ENCODE measurements at regions not wholly inside any gene's neighbourhood (a gene's known extent, or its start where the extent isn't known, plus 50 kb on each side); places are given as distances from the start of the nearest gene placed in this dataset.

DNA sequence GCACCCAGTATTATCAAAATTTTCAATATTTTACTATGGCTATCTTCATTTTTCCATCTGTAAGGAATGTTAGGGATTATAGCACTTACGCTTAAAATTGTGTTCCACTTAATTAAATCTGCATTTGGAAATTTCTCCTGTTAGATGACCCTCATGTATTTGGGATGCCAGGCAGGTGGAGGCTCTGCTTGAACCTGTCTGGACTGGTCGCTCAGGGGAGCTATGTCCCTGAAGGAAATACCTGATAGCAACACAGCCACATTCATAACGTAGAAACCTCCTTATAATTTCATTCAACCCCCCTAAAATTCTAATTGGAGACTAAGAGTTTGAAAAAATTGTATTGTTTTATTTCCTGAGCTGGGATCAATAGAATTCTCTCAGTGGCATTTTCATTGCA is 636.0 kb upstream of the MMS22L start:
- no peaks in the 10 kb centered on the region for H3K9me3 ChIP-seq (ENCODE audit: insufficient read depth, low read depth, low read length)
- H3K4me1 ChIP-seq (ENCODE audit: insufficient read depth, low read length, poor library complexity, severe bottlenecking): no peaks in the 10 kb centered on the region
- no peaks in the 10 kb centered on the region for H3F3A ChIP-seq (ENCODE audit: low read depth)
- no peak overlapping the region for H3K9ac ChIP-seq (ENCODE audit: low read depth, low read length, poor library complexity, severe bottlenecking)
- H3K4me3 ChIP-seq (ENCODE audit: low read length, poor library complexity, severe bottlenecking): no peak overlapping the region
- H3K4me2 ChIP-seq (ENCODE audit: low read depth, low read length, poor library complexity, severe bottlenecking): no peak overlapping the region
- no peaks in the 10 kb centered on the region for H3K9me2 ChIP-seq (replicated peaks; ENCODE audit: low read depth, low read length)
- H3K27me3 ChIP-seq (ENCODE audit: insufficient read depth, low read length, poor library complexity, severe bottlenecking): no peaks in the 10 kb centered on the region
- no peak overlapping the region for H2AFZ ChIP-seq (ENCODE audit: low read length)
- no peaks in the 10 kb centered on the region for H3K36me3 ChIP-seq (ENCODE audit: insufficient read depth, low read length)
- H3K79me2 ChIP-seq (ENCODE audit: insufficient read depth, low read length): no peaks in the 10 kb centered on the region
- H4K20me1 ChIP-seq (ENCODE audit: insufficient read depth, low read length, poor library complexity, severe bottlenecking): no peaks in the 10 kb centered on the region
- TF ChIP-seq, protein P1, sequence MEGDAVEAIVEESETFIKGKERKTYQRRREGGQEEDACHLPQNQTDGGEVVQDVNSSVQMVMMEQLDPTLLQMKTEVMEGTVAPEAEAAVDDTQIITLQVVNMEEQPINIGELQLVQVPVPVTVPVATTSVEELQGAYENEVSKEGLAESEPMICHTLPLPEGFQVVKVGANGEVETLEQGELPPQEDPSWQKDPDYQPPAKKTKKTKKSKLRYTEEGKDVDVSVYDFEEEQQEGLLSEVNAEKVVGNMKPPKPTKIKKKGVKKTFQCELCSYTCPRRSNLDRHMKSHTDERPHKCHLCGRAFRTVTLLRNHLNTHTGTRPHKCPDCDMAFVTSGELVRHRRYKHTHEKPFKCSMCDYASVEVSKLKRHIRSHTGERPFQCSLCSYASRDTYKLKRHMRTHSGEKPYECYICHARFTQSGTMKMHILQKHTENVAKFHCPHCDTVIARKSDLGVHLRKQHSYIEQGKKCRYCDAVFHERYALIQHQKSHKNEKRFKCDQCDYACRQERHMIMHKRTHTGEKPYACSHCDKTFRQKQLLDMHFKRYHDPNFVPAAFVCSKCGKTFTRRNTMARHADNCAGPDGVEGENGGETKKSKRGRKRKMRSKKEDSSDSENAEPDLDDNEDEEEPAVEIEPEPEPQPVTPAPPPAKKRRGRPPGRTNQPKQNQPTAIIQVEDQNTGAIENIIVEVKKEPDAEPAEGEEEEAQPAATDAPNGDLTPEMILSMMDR (conservative IDR thresholded peaks at IDR 0.05; ENCODE audit: low read length): no peak
- no peak for TF ChIP-seq EZH2phosphoT487 (IDR thresholded peaks at IDR 0.05; ENCODE audit: borderline replicate concordance)

DNA sequence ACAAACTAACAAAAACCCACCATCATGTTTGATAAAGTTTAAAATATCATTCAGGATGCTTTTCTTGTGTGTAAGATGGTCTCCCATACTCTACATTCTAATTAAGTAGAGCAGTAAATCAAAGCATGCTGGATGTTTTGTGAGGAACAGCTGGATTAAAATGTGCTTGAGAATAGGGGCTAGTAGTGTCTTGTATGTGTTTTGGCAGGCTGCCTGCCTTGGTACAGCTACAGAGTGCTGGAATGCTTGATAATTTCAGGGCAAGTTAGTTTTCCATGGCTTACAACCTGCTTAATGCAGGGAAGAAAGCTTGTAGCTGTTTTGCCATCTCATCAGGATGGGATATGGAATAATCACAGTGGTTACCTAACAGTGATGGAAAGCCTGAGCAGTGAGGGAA is 636.6 kb upstream of the MMS22L start:
- no peaks in the 10 kb centered on the region for H3K9me3 ChIP-seq (ENCODE audit: insufficient read depth, low read depth, low read length)
- H3K9ac ChIP-seq (ENCODE audit: low read depth, low read length, poor library complexity, severe bottlenecking): no peak overlapping the region
- TF ChIP-seq, protein P1 (conservative IDR thresholded peaks at IDR 0.05; ENCODE audit: low read length): no peak
- TF ChIP-seq EZH2phosphoT487 (IDR thresholded peaks at IDR 0.05; ENCODE audit: borderline replicate concordance): no peak
- H3K27me3 ChIP-seq (ENCODE audit: insufficient read depth, low read length, poor library complexity, severe bottlenecking): no peaks in the 10 kb centered on the region
- H3F3A ChIP-seq (ENCODE audit: low read depth): no peaks in the 10 kb centered on the region
- H3K4me2 ChIP-seq (ENCODE audit: low read depth, low read length, poor library complexity, severe bottlenecking): no peak overlapping the region
- H3K4me3 ChIP-seq (ENCODE audit: low read length, poor library complexity, severe bottlenecking): no peak overlapping the region
- H3K36me3 ChIP-seq (ENCODE audit: insufficient read depth, low read length): no peaks in the 10 kb centered on the region
- H4K20me1 ChIP-seq (ENCODE audit: insufficient read depth, low read length, poor library complexity, severe bottlenecking): no peaks in the 10 kb centered on the region
- H2AFZ ChIP-seq (ENCODE audit: low read length): no peak overlapping the region
- no peaks in the 10 kb centered on the region for H3K9me2 ChIP-seq (replicated peaks; ENCODE audit: low read depth, low read length)
- H3K4me1 ChIP-seq (ENCODE audit: insufficient read depth, low read length, poor library complexity, severe bottlenecking): no peaks in the 10 kb centered on the region
- no peaks in the 10 kb centered on the region for H3K79me2 ChIP-seq (ENCODE audit: insufficient read depth, low read length)

DNA sequence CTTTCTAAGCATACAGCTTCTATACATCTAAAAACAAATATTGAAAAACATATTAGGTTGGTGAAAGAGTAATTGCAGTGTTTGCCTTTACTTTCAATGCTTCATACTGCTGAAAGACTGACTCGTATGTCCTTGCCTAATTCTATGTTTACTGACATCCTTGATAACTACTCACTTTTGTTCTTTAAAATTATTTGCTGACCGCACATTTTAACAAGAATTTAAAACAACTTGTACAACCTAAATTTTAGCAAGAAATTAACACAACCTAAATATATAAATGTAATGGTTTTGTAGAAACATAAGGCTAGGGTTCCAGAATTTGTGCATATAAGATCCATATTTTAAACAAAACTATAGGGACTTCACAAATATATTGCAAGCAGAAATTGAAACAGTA is 640.2 kb upstream of the MMS22L start:
- Histone ChIP-seq H3K4me1 (ENCODE audit: insufficient read depth, low read length, poor library complexity, severe bottlenecking) (no peaks in the 10 kb centered on the region), H3K9ac (ENCODE audit: low read depth, low read length, poor library complexity, severe bottlenecking) (no peak overlapping the region), H3K9me3 (ENCODE audit: insufficient read depth, low read depth, low read length) (no peaks in the 10 kb centered on the region), H3K36me3 (ENCODE audit: insufficient read depth, low read length) (no peaks in the 10 kb centered on the region), H3K4me2 (ENCODE audit: low read depth, low read length, poor library complexity, severe bottlenecking) (no peak overlapping the region), H3K9me2 (replicated peaks; ENCODE audit: low read depth, low read length) (no peaks in the 10 kb centered on the region), H2AFZ (ENCODE audit: low read length) (no peak overlapping the region), H3K4me3 (ENCODE audit: low read length, poor library complexity, severe bottlenecking) (no peak overlapping the region), H3F3A (ENCODE audit: low read depth) (no peaks in the 10 kb centered on the region), H4K20me1 (ENCODE audit: insufficient read depth, low read length, poor library complexity, severe bottlenecking) (no peaks in the 10 kb centered on the region), H3K27me3 (ENCODE audit: insufficient read depth, low read length, poor library complexity, severe bottlenecking) (no peaks in the 10 kb centered on the region), H3K79me2 (ENCODE audit: insufficient read depth, low read length) (no peaks in the 10 kb centered on the region)
- TF ChIP-seq EZH2phosphoT487 (IDR thresholded peaks at IDR 0.05; ENCODE audit: borderline replicate concordance): no peak
- TF ChIP-seq, protein P1 (conservative IDR thresholded peaks at IDR 0.05; ENCODE audit: low read length): no peak
